GM12878 (cell line): ENCODE measurements at regions not wholly inside any gene's neighbourhood (a gene's known extent, or its start where the extent isn't known, plus 50 kb on each side); places are given as distances from the start of the nearest gene placed in this dataset.

ENCODE experiments used
- ATF7 ChIP-seq: fragments of 450-650 bp; IDR thresholded peaks from 2 replicates; pipeline ENCODE4 v1.6.1; 2016; ENCODE audit warnings: low read depth, mild to moderate bottlenecking
- CEBPB ChIP-seq, 2 experiments: fragments of 150-350 bp in 1 of 2; IDR thresholded peaks; 2 replicates each; pipeline ENCODE4 v1.6.1; 2012 to 2014; ENCODE audit warnings: low read depth in 2 of 2, low read length in 2 of 2, borderline replicate concordance in 1 of 2, inconsistent platforms in 1 of 2
- CREM ChIP-seq: IDR thresholded peaks from 2 replicates; pipeline ENCODE4 v1.6.1; 2014; ENCODE audit warnings: antibody characterized with exemption, low read depth
- CUX1 ChIP-seq: IDR thresholded peaks from 2 replicates; pipeline ENCODE4 v1.6.1; 2012; ENCODE audit warnings: improper control_type of control experiment, low read depth, low read length; ENCODE audit not compliant: insufficient replicate concordance
- E2F4 ChIP-seq: IDR thresholded peaks from 2 replicates; pipeline ENCODE4 v1.6.1; 2012; ENCODE audit warnings: low read depth, low read length, improper control_type of control experiment
- EP300 ChIP-seq, 2 experiments: fragments of 150-350 bp in 1 of 2; IDR thresholded peaks; 2 replicates each; pipeline ENCODE4 v1.6.1; 2011 to 2012; ENCODE audit warnings: low read depth in 2 of 2, low read length in 2 of 2, borderline replicate concordance in 1 of 2, improper control_type of control experiment in 1 of 2, inconsistent platforms in 1 of 2; ENCODE audit not compliant: control insufficient read depth in 1 of 2
- POLR2A ChIP-seq: IDR thresholded peaks from 2 replicates; pipeline ENCODE4 v1.6.1; 2011; ENCODE audit warnings: low read depth, mild to moderate bottlenecking, low read length
- RFX5 ChIP-seq: IDR thresholded peaks from 2 replicates; pipeline ENCODE4 v1.6.1; 2011; ENCODE audit warnings: low read depth, low read length, improper control_type of control experiment
- SMARCA5 ChIP-seq: fragments of 450-650 bp; IDR thresholded peaks from 2 replicates; pipeline ENCODE4 v1.6.1; 2017; ENCODE audit warnings: mild to moderate bottlenecking
- TF ChIP-seq, protein P1 (sequence below), 3 experiments: IDR thresholded peaks in 2 of 3; conservative IDR thresholded peaks in 1 of 3; 2 replicates each; pipeline ENCODE4 v1.5.1; 2011; ENCODE audit warnings: low read depth in 3 of 3, low read length in 3 of 3, mild to moderate bottlenecking in 3 of 3, control low read depth in 2 of 3, moderate library complexity in 2 of 3, inconsistent platforms in 1 of 3, mixed read lengths in 1 of 3; ENCODE audit not compliant: control insufficient read depth in 2 of 3, insufficient read depth in 1 of 3; ENCODE audit errors: extremely low read depth in 1 of 3
- TF ChIP-seq, protein P2 (sequence below): fragments of 450-650 bp; IDR thresholded peaks from 2 replicates; pipeline ENCODE4 v1.6.1; 2016; ENCODE audit warnings: mild to moderate bottlenecking

GRCh38 chr12:46918631-46919030 is 92.8 kb upstream of the SLC38A4 start:
- TF ChIP-seq ATF7 (no peak), CREM (no peak), POLR2A (no peak), SMARCA5 (no peak), EP300 (IDR thresholded peaks at IDR 0.05; ENCODE audit: borderline replicate concordance in 1 of 2, control insufficient read depth in 1 of 2, low read depth in 2 of 2, low read length in 2 of 2) (no peak), CUX1 (no peak), CEBPB (IDR thresholded peaks at IDR 0.05; ENCODE audit: borderline replicate concordance in 1 of 2, low read depth in 2 of 2, low read length in 2 of 2) (no peak), E2F4 (no peak), RFX5 (no peak)
- TF ChIP-seq, protein P1, sequence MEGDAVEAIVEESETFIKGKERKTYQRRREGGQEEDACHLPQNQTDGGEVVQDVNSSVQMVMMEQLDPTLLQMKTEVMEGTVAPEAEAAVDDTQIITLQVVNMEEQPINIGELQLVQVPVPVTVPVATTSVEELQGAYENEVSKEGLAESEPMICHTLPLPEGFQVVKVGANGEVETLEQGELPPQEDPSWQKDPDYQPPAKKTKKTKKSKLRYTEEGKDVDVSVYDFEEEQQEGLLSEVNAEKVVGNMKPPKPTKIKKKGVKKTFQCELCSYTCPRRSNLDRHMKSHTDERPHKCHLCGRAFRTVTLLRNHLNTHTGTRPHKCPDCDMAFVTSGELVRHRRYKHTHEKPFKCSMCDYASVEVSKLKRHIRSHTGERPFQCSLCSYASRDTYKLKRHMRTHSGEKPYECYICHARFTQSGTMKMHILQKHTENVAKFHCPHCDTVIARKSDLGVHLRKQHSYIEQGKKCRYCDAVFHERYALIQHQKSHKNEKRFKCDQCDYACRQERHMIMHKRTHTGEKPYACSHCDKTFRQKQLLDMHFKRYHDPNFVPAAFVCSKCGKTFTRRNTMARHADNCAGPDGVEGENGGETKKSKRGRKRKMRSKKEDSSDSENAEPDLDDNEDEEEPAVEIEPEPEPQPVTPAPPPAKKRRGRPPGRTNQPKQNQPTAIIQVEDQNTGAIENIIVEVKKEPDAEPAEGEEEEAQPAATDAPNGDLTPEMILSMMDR (IDR thresholded peaks at IDR 0.05 in 2 of 3, conservative IDR thresholded peaks at IDR 0.05 in 1 of 3; ENCODE audit: control insufficient read depth in 2 of 3, extremely low read depth in 1 of 3, insufficient read depth in 1 of 3, low read depth in 3 of 3, low read length in 3 of 3) = no peak
- TF ChIP-seq, protein P2, sequence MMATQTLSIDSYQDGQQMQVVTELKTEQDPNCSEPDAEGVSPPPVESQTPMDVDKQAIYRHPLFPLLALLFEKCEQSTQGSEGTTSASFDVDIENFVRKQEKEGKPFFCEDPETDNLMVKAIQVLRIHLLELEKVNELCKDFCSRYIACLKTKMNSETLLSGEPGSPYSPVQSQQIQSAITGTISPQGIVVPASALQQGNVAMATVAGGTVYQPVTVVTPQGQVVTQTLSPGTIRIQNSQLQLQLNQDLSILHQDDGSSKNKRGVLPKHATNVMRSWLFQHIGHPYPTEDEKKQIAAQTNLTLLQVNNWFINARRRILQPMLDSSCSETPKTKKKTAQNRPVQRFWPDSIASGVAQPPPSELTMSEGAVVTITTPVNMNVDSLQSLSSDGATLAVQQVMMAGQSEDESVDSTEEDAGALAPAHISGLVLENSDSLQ = no peak
